Left ventricle myocardium inferior (tissue), 1 donor: ENCODE measurements at regions not wholly inside any gene's neighbourhood (a gene's known extent, or its start where the extent isn't known, plus 50 kb on each side); places are given as distances from the start of the nearest gene placed in this dataset.

Experiments used
- DNase-seq: peaks from one replicate; pipeline ENCODE4 v3.0.0-alpha.2; 2020
- H3K27ac ChIP-seq: fragments of 200-600 bp; replicated peaks from 2 replicates; pipeline ENCODE4 v1.8.0; 2021
- H3K27me3 ChIP-seq: fragments of 200-600 bp; 2 replicates; pipeline ENCODE4 v1.8.0; 2021; ENCODE audit warnings: low read depth
- H3K36me3 ChIP-seq: fragments of 200-600 bp; 2 replicates; pipeline ENCODE4 v1.8.0; 2021
- H3K4me1 ChIP-seq: fragments of 200-600 bp; 2 replicates; pipeline ENCODE4 v1.8.0; 2021
- H3K4me3 ChIP-seq: fragments of 200-600 bp; 2 replicates; pipeline ENCODE4 v1.8.0; 2021; ENCODE audit warnings: mild to moderate bottlenecking, moderate library complexity
- H3K9me3 ChIP-seq: fragments of 200-600 bp; replicated peaks from 2 replicates; pipeline ENCODE4 v1.8.0; 2021
- CTCF ChIP-seq: fragments of 200-600 bp; IDR thresholded peaks from 2 replicates; pipeline ENCODE4 v1.8.0; 2021; ENCODE audit warnings: antibody characterized with exemption, mild to moderate bottlenecking, borderline replicate concordance
- intact Hi-C: fragments of 100-400 bp; cut with micrococcal nuclease; formaldehyde crosslinking; loops from one replicate; pipeline ENCODE4 v1.11.0; 2022
- donor health status: DM: no; HTN: yes; CAD: no; lungs with severe emphysema.

GRCh38 chr5:56585461-56585860, 229.9 kb upstream of the MAP3K1 start:
- Histone ChIP-seq H3K27me3 (no peaks in the 10 kb centered on the region), H3K4me3 (peak overlapping the region; percentile 48), H3K27ac (peak overlapping the region; percentile 84), H3K36me3 (no peaks in the 10 kb centered on the region), H3K4me1 (peaks cover 48% of the 10 kb centered on the region), H3K9me3 (peaks cover 13% of the 10 kb centered on the region)
- no peak for DNase-seq
- intact Hi-C loops, result loop anchor here (5.0 kb wide), 1 partner anchor 103 kb away; no protein-coding TSS in a partner anchor
- TF ChIP-seq CTCF, result no peak

- H3K4me1 ChIP-seq, result peaks cover 16% of the 10 kb centered on the region
- H3K4me3 ChIP-seq, result no peak overlapping the region
- TF ChIP-seq CTCF, result no peak
- no peak for DNase-seq
- intact Hi-C loops, result no loop called here
- no peak overlapping the region for H3K27ac ChIP-seq
- H3K9me3 ChIP-seq, result peaks cover 13% of the 10 kb centered on the region
- no peaks in the 10 kb centered on the region for H3K27me3 ChIP-seq
- no peaks in the 10 kb centered on the region for H3K36me3 ChIP-seq
Observed at GRCh38 chr5:56581426-56581825, 233.9 kb upstream of the MAP3K1 start.

- H3K36me3 ChIP-seq, result no peaks in the 10 kb centered on the region
- no peak overlapping the region for H3K27ac ChIP-seq
- H3K4me1 ChIP-seq, result peaks cover 10% of the 10 kb centered on the region
- H3K9me3 ChIP-seq, result peaks cover 13% of the 10 kb centered on the region
- no peaks in the 10 kb centered on the region for H3K27me3 ChIP-seq
- no peak for DNase-seq
- no peak for TF ChIP-seq CTCF
- H3K4me3 ChIP-seq, result no peak overlapping the region
- intact Hi-C loops, result no loop called here
Observed at GRCh38 chr5:56580864-56581263, 234.5 kb upstream of the MAP3K1 start.

GRCh38 chr5:56575821-56576220, 239.5 kb upstream of the MAP3K1 start:
- Histone ChIP-seq H3K27ac (no peak overlapping the region), H3K4me3 (no peak overlapping the region), H3K4me1 (no peaks in the 10 kb centered on the region), H3K36me3 (no peaks in the 10 kb centered on the region), H3K9me3 (peaks cover 7% of the 10 kb centered on the region), H3K27me3 (no peaks in the 10 kb centered on the region)
- intact Hi-C loops, result no loop called here
- no peak for TF ChIP-seq CTCF
- DNase-seq, result no peak

GRCh38 chr5:56574778-56575177, 240.6 kb upstream of the MAP3K1 start:
- no peak overlapping the region for H3K27ac ChIP-seq
- TF ChIP-seq CTCF, result no peak
- peaks cover 7% of the 10 kb centered on the region for H3K9me3 ChIP-seq
- H3K4me1 ChIP-seq, result no peaks in the 10 kb centered on the region
- intact Hi-C loops, result no loop called here
- no peak for DNase-seq
- H3K36me3 ChIP-seq, result no peaks in the 10 kb centered on the region
- no peaks in the 10 kb centered on the region for H3K27me3 ChIP-seq
- no peak overlapping the region for H3K4me3 ChIP-seq

- H3K4me3 ChIP-seq, result no peak overlapping the region
- H3K4me1 ChIP-seq, result peaks cover 11% of the 10 kb centered on the region
- no peak overlapping the region for H3K27ac ChIP-seq
- no peaks in the 10 kb centered on the region for H3K36me3 ChIP-seq
- H3K27me3 ChIP-seq, result no peaks in the 10 kb centered on the region
- DNase-seq, result no peak
- intact Hi-C loops, result no loop called here
- no peak for TF ChIP-seq CTCF
- H3K9me3 ChIP-seq, result peaks cover 7% of the 10 kb centered on the region
Observed at GRCh38 chr5:56569566-56569965, 245.8 kb upstream of the MAP3K1 start.
